ENCODE measurements at regions not wholly inside any gene's neighbourhood (a gene's known extent, or its start where the extent isn't known, plus 50 kb on each side); places are given as distances from the start of the nearest gene placed in this dataset.

- ATAC-seq (ENCODE audit: low read depth) (no peak), DNase-seq (no peak)
- Histone ChIP-seq H2BK120ac (ENCODE audit: low read depth, low read length) (no peak overlapping the region), H2BK5ac (ENCODE audit: low read depth, low read length, poor library complexity, severe bottlenecking) (no peak overlapping the region), H2AFZ (replicated peaks; ENCODE audit: low read length, poor library complexity) (no peak overlapping the region), H2AK5ac (ENCODE audit: low read depth, low read length) (no peak overlapping the region), H3K18ac (ENCODE audit: low read depth, low read length) (no peak overlapping the region), H3K36me3 (ENCODE audit: control insufficient read depth, insufficient read depth, low read length) (no peaks in the 10 kb centered on the region), H3K14ac (replicated peaks; ENCODE audit: low read depth, low read length) (no peak overlapping the region), H3K9me3 (ENCODE audit: control insufficient read depth, insufficient read depth, low read length) (peaks cover 48% of the 10 kb centered on the region), H3K27ac (ENCODE audit: insufficient read depth, low read length) (no peak overlapping the region), H4K91ac (ENCODE audit: insufficient read depth, low read depth, low read length) (no peak overlapping the region), H2AK9ac (replicated peaks; ENCODE audit: low read depth, low read length, poor library complexity) (no peak overlapping the region), H4K5ac (ENCODE audit: low read depth, low read length) (no peak overlapping the region), H2BK15ac (ENCODE audit: low read depth, low read length) (no peak overlapping the region), H3K9ac (ENCODE audit: low read depth, low read length) (no peak overlapping the region), H4K8ac (ENCODE audit: low read depth in 2 of 2, low read length in 2 of 2) (no peak overlapping the region), H3K79me1 (ENCODE audit: low read depth in 1 of 2, low read length in 2 of 2) (no peaks in the 10 kb centered on the region), H3K4me2 (ENCODE audit: low read depth, low read length) (no peak overlapping the region), H3K4me1 (ENCODE audit: control insufficient read depth, insufficient read depth, low read length) (no peaks in the 10 kb centered on the region), H4K20me1 (ENCODE audit: insufficient read depth, low read length) (no peaks in the 10 kb centered on the region), H3K9me1 (ENCODE audit: insufficient read depth, low read length) (no peaks in the 10 kb centered on the region), H3K27me3 (ENCODE audit: control insufficient read depth, insufficient read depth, low read length) (no peaks in the 10 kb centered on the region), H2BK20ac (ENCODE audit: low read depth, low read length) (no peak overlapping the region), H3K4me3 (ENCODE audit: insufficient read depth, low read depth, low read length) (no peak overlapping the region), H3K4ac (ENCODE audit: low read depth, low read length) (no peak overlapping the region), H3K56ac (ENCODE audit: extremely low read depth, insufficient read depth, low read length) (no peak overlapping the region), H3K23ac (ENCODE audit: low read depth, low read length) (no peak overlapping the region)
- WGBS, 2 experiments (ENCODE audit: extremely low coverage in 2 of 2, insufficient read length in 1 of 2) = 93% methylated on average over 14 of the region's 44 CpGs; no CpG with 5 or more reads in 1 of the 2 experiments
- in situ Hi-C loops (cut with MboI; ENCODE audit: low sequenced_read_pairs) = no loop called here
- CTCF ChIA-PET = no interaction called here
- intact Hi-C loops (cut with micrococcal nuclease) = no loop called here
- POLR2A ChIA-PET (ENCODE audit: unreplicated experiment) = no interaction called here
- dilution Hi-C loops (cut with HindIII; ENCODE audit: low sequenced_read_pairs, unreplicated experiment) = no loop called here
- TF ChIP-seq BHLHE40 (IDR thresholded peaks at IDR 0.05; ENCODE audit: low read depth, low read length) (no peak), MAZ (IDR thresholded peaks at IDR 0.05; ENCODE audit: borderline replicate concordance, low read depth, low read length) (no peak), RFX5 (IDR thresholded peaks at IDR 0.05; ENCODE audit: low read depth, low read length) (no peak), NFE2L2 (IDR thresholded peaks at IDR 0.05; ENCODE audit: low read depth, low read length) (no peak), CTCF (conservative IDR thresholded peaks at IDR 0.05; ENCODE audit: low read depth, low read length) (no peak), ELK1 (IDR thresholded peaks at IDR 0.05; ENCODE audit: borderline replicate concordance, low read depth, low read length) (no peak), CEBPB (IDR thresholded peaks at IDR 0.05; ENCODE audit: low read depth, low read length) (no peak), POLR2A (IDR thresholded peaks at IDR 0.05; ENCODE audit: low read depth, low read length) (no peak), MXI1 (IDR thresholded peaks at IDR 0.05; ENCODE audit: borderline replicate concordance, low read depth, low read length) (no peak), USF2 (IDR thresholded peaks at IDR 0.05; ENCODE audit: low read depth, low read length) (no peak), SMC3 (IDR thresholded peaks at IDR 0.05; ENCODE audit: low read depth, low read length) (no peak), RCOR1 (IDR thresholded peaks at IDR 0.05; ENCODE audit: insufficient replicate concordance, low read length) (no peak), FOS (IDR thresholded peaks at IDR 0.05; ENCODE audit: low read depth, low read length) (no peak), RAD21 (IDR thresholded peaks at IDR 0.05; ENCODE audit: low read length) (no peak), MAFK (IDR thresholded peaks at IDR 0.05; ENCODE audit: low read depth, low read length) (no peak), CHD1 (IDR thresholded peaks at IDR 0.05; ENCODE audit: low read depth, low read length) (no peak)
- no TSS peak for BruUV-seq (replicated peaks)
Observed at GRCh38 chr2:2750867-2751714, 420.0 kb upstream of the MYT1L start.
